Type B pancreatic cell (in vitro differentiated cells): ENCODE measurements at regions not wholly inside any gene's neighbourhood (a gene's known extent, or its start where the extent isn't known, plus 50 kb on each side); places are given as distances from the start of the nearest gene placed in this dataset.
A peak's percentile ranks its signal among the peaks of the same experiment; 100 is the strongest.

Experiments
- DNase-seq: peaks from one replicate; pipeline ENCODE4 v3.0.0; 2021; ENCODE audit warnings: mixed read lengths; ENCODE audit not compliant: unreplicated experiment; ENCODE audit errors: extremely low spot score
- H3K27ac Mint-ChIP-seq: 2 replicates; pipeline ENCODE4 v1.8.0; 2021; ENCODE audit warnings: mild to moderate bottlenecking, mixed read lengths
- H3K27me3 Mint-ChIP-seq: 2 replicates; pipeline ENCODE4 v1.8.0; 2021; ENCODE audit warnings: mixed read lengths
- H3K36me3 Mint-ChIP-seq: 2 replicates; pipeline ENCODE4 v1.8.0; 2021; ENCODE audit warnings: mixed read lengths
- H3K4me1 Mint-ChIP-seq: one replicate; pipeline ENCODE4 v1.8.0; 2021; ENCODE audit warnings: mixed read lengths; ENCODE audit not compliant: unreplicated experiment
- H3K4me3 Mint-ChIP-seq: 2 replicates; pipeline ENCODE4 v1.8.0; 2021; ENCODE audit warnings: mild to moderate bottlenecking, mixed read lengths
- H3K9me3 Mint-ChIP-seq: 2 replicates; pipeline ENCODE4 v1.8.0; 2021; ENCODE audit warnings: mixed read lengths
- TF ChIP-seq, protein P1 (sequence below): fragments of 200-600 bp; sonication (generic); conservative IDR thresholded peaks from 2 replicates; pipeline ENCODE4 v1.5.0; 2021; ENCODE audit warnings: antibody characterized with exemption, mild to moderate bottlenecking

DNA sequence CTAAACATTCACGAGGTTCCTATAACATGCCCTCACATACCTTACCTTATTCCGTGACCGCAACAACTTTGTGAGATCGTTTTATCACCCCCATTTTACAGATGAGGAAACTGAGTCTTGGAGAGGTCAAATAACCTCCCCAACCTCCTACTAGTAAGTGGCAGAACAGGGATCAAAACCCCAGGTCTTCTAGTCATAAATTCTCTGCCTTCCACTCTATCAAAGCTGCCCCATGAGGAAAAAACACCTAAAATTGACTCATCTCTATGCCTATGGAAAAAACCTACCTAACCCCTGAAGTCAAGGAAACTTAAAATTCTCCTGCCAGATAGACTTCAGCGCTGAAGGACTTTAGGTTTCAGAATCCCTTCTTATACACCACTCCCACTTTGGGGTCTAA is 69.5 kb upstream of the ERRFI1 start:
- TF ChIP-seq, protein P1, sequence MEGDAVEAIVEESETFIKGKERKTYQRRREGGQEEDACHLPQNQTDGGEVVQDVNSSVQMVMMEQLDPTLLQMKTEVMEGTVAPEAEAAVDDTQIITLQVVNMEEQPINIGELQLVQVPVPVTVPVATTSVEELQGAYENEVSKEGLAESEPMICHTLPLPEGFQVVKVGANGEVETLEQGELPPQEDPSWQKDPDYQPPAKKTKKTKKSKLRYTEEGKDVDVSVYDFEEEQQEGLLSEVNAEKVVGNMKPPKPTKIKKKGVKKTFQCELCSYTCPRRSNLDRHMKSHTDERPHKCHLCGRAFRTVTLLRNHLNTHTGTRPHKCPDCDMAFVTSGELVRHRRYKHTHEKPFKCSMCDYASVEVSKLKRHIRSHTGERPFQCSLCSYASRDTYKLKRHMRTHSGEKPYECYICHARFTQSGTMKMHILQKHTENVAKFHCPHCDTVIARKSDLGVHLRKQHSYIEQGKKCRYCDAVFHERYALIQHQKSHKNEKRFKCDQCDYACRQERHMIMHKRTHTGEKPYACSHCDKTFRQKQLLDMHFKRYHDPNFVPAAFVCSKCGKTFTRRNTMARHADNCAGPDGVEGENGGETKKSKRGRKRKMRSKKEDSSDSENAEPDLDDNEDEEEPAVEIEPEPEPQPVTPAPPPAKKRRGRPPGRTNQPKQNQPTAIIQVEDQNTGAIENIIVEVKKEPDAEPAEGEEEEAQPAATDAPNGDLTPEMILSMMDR, result no peak
- Mint-ChIP-seq H3K27ac (peak overlapping the region; percentile 89), H3K36me3 (no peaks in the 10 kb centered on the region), H3K4me1 (peaks cover 51% of the 10 kb centered on the region), H3K4me3 (no peak overlapping the region), H3K27me3 (peaks cover 5% of the 10 kb centered on the region), H3K9me3 (no peaks in the 10 kb centered on the region)
- DNase-seq, result no peak

DNA sequence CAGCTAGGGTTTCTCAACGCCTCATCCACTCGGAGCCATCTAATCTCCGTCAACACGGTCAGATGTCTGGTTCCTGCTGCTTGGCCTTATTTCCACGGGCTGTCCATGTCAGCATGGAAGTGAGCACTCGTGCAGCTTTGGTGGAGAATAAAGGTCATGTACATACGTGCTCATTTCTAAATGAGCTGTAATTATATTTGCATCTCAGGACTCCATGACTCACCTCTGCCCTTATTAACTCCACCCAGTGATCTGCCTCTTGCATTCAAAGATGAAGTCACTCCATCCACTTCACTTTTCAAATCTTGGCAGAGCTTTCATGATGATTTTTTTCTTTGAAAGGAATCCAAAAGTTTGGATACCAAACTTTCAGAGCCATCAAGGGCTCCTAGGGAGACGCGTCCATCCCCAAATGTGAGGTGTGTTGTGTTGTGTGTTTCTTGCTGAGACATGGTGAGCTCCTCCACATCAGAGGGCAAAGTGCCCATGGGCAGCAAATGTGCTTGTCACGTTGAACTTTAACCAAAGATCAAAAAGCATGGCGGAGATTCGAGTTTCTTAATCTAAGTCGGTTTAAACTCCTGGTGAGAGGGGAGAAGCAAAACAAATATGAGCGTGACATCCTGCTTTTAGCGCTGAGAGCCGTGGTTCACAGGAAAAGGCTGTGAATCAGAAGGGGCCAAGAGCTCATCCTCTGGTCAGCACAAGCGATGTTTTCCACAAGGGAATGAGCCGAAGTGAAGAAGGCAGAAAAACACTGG is 68.6 kb upstream of the ERRFI1 start:
- TF ChIP-seq, protein P1, result no peak
- no peak for DNase-seq
- peak overlapping the region; percentile 19 for H3K4me3 Mint-ChIP-seq
- H3K9me3 Mint-ChIP-seq, result no peaks in the 10 kb centered on the region
- H3K36me3 Mint-ChIP-seq, result no peaks in the 10 kb centered on the region
- peaks cover 57% of the 10 kb centered on the region for H3K4me1 Mint-ChIP-seq
- peaks cover 8% of the 10 kb centered on the region for H3K27me3 Mint-ChIP-seq
- peak overlapping the region; percentile 89 for H3K27ac Mint-ChIP-seq

DNA sequence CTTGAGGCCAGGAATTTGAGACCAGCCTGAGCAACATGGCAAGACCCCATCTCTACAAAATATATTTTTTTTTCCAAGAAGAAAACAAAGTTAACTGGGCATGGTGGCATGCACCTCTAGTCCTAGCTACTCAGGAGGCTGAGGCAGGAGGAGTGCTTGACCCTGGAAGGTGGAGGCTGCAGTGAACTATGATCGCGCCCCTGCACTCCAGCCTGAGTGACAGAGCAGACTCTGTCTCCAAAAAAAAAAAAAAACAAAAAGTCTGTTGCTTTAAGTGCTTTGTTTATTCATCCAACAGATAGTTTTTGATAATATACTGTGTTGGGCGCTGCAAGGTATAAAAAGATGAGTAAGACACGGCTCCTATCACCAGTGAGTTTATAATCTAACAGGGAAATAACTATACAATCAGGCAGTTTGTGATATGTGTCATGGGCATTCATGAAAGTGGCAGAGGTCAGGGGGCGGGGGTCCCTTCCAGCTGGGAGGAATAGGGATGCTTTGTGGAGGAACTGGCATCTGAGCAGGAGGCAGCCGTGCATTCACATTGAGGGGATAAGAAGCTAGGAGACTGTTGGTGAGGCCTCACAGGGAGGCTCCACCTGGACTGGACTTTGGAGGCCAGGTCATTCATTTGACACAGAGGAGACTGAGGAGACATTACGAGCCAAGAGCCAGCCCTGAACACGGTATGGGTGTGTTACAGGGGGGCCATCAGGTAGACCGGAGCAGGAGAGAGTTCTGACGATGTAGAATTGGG is 67.3 kb upstream of the ERRFI1 start:
- TF ChIP-seq, protein P1, result no peak
- H3K9me3 Mint-ChIP-seq, result no peaks in the 10 kb centered on the region
- H3K4me1 Mint-ChIP-seq, result peaks cover 60% of the 10 kb centered on the region
- DNase-seq, result no peak
- no peak overlapping the region for H3K4me3 Mint-ChIP-seq
- peak overlapping the region; percentile 89 for H3K27ac Mint-ChIP-seq
- no peaks in the 10 kb centered on the region for H3K36me3 Mint-ChIP-seq
- H3K27me3 Mint-ChIP-seq, result peaks cover 8% of the 10 kb centered on the region

DNA sequence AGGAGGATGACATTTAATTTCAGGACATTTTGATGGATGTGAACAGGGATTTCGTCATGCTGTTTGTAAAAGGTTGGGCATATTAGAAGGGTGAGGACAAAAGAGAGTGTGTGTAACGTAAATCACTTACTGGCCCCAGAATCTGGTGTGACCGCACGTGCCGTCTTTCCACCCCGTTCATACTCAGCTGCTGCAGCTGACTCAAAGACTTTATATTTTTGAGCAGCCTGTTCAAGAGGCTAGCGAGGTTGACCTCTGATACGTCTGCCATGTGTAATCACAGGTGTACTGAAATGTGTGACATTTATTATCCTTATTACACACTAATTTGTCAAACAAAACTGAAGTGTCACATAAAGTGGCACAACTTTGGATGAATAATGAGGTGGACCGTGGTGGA is 66.5 kb upstream of the ERRFI1 start:
- Mint-ChIP-seq H3K27me3 (peaks cover 8% of the 10 kb centered on the region), H3K4me1 (peaks cover 56% of the 10 kb centered on the region), H3K36me3 (no peaks in the 10 kb centered on the region), H3K27ac (peak overlapping the region; percentile 33), H3K9me3 (no peaks in the 10 kb centered on the region), H3K4me3 (peak overlapping the region; percentile 5)
- TF ChIP-seq, protein P1, result no peak
- no peak for DNase-seq

DNA sequence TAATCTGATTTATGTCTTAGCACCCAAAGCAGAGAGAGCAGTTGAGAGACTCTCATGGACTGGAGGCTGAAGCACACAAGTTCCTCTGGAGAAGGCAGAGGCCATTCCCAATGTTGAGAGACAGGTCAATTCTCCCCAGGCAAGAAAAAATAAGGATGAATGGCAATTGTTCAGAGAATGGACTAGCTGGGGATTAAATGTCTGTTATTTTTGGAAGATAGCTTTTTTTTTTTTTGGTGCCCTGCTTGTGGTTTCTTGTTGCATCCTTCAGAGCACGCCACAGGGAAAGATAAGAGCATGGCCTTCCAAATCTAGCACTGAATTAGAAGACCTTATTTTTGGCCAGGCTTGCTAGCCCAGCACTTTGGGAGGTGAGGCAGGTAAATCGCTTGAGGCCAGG is 65.6 kb upstream of the ERRFI1 start:
- Mint-ChIP-seq H3K4me3 (no peak overlapping the region), H3K9me3 (no peaks in the 10 kb centered on the region), H3K4me1 (peaks cover 50% of the 10 kb centered on the region), H3K36me3 (no peaks in the 10 kb centered on the region), H3K27ac (no peak overlapping the region), H3K27me3 (peaks cover 8% of the 10 kb centered on the region)
- DNase-seq, result no peak
- TF ChIP-seq, protein P1, result no peak
